ENCODE measurements at regions not wholly inside any gene's neighbourhood (a gene's known extent, or its start where the extent isn't known, plus 50 kb on each side); places are given as distances from the start of the nearest gene placed in this dataset.

DNA sequence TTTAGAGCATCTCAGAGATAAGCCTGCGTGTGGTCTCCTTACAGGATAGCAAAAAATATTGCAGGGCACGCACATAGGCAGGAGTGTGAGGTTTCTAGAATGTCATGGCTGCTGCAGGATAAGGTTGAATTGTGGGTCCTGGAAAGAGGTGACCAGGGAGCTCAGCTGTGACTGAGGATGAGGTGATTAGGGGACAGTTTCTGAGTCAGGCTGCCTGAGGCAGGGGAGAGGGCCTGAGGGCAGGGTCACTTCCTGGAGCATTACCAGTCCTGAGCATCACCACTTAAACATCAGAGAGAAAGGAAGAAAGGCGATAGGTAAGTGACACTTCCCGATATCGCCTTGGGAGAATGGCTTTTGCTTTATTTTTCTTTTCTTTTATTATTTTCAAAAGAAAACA is 813.8 kb downstream of the TUSC7 start:
- no peak for DNase-seq

DNA sequence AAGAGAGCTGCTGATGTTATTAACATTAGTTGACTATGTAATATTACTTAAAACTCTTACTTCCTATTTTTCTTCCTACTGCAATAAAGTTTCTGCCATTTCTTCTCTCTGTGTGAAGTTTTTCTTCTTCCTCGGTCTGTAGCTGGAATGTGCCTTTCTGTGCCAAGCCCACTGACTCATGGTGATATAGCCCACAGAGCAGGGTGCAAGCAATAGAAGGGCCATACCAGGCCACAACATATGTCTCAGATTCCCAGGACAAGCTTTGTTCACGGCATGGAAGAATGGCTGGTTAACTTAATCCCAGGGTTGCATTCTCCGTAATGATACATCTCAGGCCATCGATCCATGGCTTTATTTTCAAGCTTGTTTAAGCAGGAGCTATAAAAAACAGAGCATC is 815.3 kb downstream of the TUSC7 start:
- DNase-seq: no peak

DNA sequence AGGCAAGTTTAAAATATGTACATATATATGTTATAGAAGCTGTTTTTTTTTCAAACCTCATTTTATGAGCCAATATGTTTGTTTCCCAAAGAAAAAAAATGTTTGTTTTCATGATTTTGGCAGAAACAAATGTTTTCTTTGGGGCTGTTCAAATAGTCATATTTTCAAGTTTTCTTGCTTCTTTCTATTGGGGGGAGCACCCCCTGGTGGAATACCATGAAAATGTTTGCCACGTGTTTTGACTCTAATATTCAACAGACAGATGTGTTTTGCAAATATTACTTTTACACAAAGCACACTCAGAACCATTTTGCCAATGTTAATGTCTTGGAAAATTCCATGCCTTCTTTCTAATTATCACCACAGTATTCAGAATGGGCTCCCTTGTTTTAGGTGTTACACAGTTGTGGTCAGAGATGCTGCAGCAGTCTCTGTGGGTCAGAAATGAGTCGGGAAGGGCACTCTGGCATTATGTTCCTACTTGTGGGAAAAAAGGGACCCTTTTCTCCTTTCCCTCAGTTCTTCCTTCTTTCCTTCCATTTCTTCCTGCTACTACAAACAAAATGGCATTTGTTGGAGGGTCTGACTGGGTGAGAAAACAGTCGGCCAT is 817.0 kb downstream of the TUSC7 start:
- DNase-seq: no peak

DNA sequence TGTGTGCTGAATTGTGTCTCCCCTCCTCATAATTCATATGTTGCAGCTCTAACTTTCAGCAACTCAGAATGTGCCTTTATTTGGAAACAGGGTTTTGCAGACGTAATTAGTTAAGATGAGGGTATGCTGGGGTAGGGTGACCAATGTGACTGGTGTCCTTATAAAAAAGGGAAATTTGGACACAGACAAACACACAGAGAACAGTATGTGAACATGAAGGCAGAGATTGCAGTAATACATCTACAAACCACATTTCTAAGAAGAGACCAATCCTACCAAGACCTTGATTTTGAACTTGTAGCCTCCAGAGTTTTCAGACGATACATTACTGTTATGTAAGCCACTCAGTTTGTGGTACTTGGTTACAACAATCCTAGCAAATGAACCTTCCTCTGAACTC is 817.8 kb downstream of the TUSC7 start:
- DNase-seq: no peak

DNA sequence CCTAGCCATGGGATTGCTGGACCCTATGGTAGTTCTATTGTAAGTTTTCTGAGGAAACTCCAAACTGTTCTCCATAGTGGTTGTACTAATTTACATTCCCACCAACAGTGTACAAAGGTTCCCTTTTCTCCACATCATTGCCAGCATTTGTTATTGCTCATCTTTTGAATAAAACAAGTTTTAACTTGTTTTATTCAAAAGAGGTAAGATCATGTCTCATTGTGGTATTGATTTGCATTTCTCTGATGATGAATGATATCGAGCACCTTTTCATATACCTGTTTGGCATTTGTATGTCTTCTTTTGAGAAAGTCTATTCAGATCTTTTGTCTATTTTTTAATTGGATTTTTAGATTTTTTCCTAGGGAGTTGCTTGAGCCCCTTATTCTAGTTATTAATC is 819.1 kb downstream of the TUSC7 start:
- DNase-seq: no peak

DNA sequence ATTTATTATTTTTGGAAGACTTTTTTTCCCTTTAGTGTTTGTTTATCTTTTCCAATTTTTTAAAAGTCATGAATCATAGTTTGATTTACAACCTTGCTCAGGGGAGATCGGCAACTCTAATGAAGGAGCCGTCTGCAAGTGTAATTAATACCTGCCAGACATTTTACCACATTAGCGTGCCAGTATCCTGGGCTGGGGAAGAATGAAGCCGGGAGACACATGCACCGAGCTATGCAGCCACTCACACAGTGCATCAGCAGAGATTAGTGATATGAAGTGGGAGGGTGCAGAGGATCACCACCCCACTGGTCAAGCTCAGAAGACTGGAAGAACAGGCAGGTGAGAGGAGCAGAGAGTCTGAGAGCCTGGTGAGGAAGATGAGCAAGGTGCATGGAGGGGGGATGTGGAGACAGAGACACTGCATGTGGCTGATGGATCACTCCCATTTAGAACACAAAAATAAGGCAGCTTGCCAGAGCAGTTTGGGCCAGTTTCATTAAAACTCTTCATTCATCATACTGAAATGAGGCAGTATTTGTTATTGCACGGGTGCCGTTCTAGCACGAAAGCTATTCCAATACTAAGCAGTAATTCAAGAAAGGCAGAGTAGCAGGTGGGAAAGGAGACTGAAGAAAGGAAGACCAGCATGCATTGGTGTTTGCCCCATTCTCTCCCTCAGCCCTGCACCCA is 821.6 kb downstream of the TUSC7 start:
- no peak for DNase-seq

DNA sequence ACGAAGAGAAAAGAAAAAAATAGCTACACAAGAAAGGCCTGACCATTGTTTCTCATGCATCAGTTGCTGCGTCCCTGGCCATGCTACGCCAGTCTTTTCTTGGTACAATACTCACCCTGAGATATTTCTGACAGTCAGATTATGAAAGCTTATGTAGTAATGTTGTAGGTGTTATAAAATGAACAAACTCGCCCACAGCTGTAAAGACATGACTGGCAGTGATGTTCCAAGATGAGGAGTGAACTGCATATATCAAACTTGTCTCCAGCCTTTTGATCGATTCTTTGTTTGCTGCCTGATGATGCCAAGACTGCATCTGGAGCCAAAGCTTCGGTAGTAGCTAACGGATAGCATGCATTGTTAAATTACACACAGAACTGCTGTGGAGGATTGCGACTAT is 822.7 kb downstream of the TUSC7 start:
- no peak for DNase-seq

DNA sequence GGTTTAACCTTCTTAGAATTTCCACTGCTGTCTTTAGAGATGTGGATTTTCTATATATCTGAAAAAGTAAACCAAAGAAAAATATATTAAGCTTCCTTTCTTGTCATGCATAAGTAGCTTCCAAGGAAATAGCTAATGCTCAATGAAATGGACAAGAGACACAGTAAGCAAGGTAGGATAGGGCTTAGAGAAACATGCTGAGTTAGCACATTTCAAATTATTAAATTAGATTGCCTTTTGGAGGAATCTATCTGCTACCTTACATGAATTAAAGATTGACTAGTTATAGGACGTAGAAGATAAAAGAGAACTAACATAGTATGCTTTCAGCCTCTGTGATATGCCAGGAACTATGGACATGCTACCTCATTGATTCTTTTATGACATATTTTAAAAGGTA is 824.6 kb downstream of the TUSC7 start:
- DNase-seq: no peak

DNA sequence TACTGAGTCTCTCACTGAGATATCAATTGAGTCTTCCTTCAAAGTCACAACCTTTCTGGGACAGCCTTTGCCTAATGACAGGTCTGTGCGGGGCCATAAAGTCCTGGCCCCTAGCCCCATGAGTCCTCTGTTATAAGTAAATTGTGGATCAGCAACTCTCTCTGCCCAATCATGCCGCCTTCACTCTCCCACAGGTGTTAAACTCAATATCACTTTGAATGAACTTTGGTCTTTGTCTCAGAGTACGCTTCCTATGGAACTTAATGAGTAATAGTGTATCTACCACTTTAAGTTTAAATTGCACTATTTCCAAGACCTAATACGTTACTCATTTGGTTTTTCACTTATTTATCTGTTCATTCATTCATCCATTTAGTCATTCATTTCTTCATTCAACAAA is 826.4 kb downstream of the TUSC7 start:
- DNase-seq: no peak

DNA sequence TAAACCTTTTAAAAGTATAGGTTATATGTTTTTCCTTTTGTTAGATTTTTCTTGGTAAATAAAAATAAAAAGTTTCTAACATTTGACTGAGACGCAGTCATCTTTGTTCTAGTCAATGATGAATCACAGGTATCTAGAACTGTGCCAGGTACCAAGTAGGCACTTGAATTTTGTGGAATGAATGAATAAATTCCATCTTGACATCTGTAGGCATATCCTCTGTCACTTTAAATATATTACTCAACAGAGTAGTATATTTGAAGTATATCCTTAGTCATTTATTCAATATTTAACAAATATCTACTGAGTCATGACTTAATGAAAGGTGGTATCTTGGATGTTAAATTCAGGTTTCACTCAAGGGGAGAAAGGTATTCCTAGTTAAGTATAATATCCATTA is 828.4 kb downstream of the TUSC7 start:
- no peak for DNase-seq

DNA sequence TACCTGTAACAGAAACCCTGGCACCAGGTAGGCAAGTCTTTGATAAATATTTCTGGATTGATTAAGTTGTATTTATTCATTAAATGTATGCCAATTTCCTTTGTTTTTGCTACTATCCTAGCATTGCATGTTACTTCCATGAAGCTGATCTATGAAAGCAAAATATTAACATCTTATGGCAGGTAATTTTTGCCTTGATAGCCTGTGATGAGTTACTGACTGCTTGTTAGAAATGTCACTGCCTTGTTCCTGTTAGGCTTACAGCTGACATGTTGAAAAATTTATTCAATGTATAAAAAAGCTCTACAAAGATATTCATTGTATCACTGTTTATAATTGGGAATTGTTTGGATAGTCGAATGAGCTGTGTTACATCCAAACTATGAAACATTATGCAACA is 830.1 kb downstream of the TUSC7 start:
- DNase-seq: no peak

DNA sequence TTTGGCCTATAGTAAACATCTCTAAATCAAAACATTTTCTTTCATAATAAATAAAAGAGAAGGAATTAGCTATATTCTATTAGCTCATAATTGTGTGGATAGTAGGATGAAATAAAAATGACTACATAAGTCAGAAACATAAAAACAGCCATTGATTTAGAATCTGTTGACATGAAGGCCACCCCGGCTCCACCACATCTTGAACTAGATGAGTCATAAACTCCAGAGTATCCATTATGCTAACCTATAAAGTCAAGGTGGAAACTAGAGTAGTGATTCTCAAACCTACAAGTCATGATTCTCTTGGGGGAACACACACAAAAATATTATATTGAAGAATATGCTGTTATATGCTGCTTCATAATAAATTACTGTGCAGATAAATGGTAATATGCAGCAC is 831.0 kb downstream of the TUSC7 start:
- no peak for DNase-seq

DNA sequence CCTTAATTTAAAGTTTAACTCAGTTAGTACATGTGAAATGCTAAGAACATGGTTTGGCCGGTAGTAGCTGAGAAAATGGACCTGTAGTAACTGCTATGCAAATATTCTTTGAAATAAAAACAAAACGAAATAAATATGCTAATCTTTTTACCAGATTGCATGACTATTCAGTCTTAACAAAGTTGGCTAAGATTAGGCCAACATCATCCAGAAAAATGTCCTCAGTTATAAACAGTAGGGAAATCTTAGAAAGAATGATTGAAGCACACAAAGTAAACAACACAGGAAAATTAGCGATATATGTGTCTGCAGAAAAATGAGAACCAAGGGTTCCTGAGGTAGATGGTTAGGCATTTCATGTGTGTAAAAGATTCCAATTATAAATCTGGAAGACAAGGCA is 832.1 kb downstream of the TUSC7 start:
- no peak for DNase-seq

DNA sequence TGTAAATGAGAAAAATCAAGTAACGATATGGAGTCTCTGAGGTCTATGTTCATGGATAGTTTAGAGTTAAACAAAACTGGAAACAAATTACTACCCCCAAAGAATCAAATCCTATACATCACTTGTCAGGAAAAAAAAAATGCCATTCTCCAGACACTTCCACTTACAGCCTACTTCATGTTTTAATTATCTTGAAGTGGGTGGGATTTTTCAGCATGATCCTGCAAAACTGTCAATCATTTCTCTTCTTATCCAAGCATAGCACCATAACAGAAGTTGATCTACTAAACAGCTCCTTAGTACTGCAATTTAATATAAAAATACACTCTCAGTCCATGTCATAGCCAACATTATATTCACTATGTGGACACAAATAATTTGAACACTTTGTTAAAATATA is 833.9 kb downstream of the TUSC7 start:
- no peak for DNase-seq

DNA sequence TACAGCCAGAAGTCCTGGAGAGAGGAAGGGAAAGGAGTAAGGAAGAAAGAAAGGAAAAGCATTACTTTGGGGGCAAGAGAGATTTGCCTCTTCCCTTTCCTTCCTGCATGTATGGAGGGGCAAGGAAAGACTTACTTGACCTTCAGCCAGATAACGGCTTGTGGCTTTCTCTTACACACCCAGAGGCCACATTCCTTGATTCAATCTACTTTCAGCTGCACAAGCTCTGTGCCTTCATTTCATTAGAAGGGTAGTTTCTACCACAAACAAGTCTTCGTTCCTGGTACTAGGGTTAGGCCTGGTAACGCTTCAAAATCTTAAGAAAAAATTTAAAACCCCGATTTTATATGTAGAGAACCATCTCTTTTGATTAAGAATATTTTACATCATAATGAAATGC is 835.9 kb downstream of the TUSC7 start:
- no peak for DNase-seq

DNA sequence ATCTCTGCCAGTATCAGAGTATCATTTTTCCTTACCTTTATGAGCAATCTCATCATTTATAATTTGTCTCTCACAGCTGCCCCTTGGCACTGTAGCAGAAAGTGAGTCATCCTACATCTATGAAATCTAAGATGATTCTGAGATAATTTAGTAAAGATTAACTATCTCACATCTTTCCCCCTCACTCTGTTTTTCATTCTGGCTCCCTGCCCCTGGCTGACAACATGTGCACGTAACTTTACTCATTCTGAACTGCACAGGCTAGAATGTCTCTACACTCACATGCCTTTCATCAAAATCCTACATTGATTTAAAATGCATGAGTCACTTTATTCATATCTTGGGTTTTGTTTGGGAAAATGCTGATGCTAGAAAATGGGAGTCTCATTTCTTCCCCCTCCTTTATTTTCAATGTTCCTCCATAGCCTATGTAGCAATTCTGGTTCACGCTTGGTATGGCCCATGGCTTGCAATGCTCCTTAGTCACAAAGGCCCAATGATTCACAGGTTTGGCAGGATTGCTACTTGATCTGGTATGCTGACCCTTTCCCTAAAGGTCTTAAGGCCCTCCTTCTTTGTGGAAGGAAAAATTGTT is 838.5 kb downstream of the TUSC7 start:
- no peak for DNase-seq

DNA sequence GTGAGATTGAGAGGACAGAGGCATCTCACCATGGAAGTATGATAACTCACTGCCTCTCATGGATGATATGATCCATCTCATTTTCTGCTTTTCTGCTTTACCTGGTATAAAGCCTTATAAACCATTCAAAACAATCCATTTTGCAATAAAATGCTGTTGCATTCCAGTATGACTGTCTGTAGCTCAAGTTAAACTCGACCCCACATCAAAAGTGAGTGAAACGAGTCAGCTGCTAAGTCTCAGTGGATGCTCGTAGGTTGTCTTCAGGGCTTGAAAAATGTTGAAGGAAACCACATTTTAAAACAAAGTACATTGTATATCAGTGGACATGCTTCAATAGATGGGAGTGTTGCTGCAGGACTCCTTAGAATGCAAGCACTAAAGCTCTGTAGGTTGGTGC is 839.0 kb downstream of the TUSC7 start:
- no peak for DNase-seq

DNA sequence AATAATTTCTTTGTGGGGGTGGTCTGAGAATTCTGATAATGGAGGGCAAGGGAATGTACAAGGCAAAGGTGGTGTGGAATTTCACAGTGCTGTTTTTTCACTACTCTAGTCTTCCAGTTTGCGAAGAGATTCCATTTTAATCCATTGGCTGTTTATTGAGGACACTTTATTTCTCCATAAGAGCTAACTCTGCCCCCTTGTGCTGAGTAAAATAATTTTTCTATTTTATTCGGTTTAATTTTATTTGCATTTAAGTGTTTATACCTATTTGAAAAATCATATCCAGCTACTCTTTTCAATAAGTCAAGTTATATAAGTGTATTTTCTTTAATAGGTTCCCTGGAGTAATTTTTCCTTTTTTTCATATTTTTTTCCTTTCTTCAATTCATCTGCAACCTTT is 840.1 kb downstream of the TUSC7 start:
- no peak for DNase-seq

DNA sequence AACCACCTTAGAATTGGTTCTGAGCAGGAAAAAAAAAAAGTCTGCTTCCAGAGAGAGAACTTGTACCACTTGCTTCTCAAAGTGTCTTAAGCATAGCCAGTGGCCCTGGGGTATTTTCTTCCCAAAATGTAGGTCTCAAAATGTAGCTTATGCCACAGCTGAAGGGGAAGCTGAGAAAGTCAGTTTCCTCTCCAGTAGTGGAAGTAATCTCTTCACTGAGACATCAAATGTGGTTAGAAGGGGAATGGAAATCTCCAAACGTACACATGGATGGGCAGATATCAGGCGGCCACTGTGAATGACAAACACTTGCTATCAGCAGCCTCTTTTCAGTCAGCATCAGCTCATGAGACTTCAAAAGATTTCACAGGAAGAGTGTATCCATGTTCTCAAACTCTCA is 841.2 kb downstream of the TUSC7 start:
- no peak for DNase-seq

DNA sequence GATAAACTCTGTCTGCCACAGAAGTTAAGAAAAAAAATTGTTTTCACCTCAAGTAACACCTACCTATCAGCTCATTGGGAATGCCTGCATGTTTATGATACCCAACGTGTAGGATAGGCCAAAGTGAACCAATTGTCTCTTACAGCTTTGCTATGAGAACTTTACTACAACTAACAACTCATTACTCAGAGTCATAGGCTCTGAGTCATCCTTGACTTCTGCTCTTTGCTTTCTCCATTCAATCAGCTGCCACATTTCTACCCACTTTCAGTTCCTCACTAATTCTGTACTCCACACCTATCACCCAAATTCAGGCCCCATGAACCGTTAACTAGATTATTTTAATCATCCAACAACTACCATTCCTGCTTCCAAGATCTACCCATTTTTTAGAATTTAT is 843.9 kb downstream of the TUSC7 start:
- DNase-seq: no peak

DNA sequence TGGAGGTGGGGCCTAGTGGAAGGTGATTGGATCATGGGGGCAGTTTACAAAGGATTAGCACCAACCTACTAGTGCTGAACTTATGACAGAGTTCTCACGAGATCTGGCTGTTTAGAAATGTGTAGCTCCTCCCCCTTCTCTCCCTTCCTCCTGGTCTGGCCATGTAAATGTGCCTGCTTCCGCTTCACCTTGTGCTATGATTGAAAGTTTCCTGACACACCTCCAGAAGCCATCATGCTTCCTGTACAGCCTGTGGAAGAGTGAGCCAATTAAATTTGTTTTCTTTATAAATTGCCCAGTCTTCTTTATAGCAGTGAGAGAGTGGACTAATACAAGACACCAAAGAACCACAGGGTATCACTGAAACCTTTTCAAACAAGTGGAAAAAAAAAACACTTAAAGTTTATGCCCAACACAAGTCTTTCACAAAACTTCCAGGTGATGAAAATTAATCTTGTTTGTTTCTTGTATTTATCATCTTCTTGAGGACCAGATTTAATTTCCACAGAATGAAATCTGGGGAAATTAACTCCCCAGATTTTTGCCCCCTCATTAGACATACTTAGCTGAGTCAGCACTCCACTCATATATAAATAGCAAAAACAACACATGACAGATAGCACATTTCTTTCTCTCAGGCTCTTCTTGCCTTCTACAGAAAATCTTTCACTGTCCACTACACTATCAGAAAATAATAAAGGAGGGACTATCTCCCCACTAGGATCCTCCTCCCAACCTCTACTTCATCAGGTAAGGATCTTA is 847.2 kb downstream of the TUSC7 start:
- DNase-seq: no peak

DNA sequence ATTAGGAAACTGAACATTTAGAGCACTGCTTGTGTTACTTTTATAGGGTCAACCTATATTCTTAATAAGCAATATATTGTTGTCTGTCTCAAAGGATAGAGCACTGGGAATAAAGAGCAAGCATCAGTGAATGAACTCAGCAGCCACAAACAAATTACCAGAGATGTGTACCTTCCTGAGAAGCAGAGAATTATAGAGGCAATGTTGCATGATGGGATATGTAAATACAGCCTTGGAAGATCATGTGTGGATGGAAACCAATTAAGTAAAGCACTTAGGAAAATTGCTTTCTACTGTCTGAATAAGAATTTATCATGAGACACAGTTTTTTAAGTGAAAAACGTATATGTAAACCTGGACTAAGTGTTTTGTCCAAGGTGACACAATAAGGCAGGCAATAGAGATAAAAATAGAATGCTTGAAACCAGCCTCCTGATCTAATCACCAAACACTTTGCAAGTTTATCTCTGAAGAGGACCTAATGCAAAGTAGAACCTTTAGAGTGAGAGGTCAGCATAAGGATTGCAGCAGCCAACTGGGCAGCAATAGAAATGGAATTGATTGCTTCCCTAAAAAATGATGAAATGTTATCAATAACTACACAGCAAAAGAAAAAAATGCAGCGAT is 848.0 kb downstream of the TUSC7 start:
- no peak for DNase-seq

DNA sequence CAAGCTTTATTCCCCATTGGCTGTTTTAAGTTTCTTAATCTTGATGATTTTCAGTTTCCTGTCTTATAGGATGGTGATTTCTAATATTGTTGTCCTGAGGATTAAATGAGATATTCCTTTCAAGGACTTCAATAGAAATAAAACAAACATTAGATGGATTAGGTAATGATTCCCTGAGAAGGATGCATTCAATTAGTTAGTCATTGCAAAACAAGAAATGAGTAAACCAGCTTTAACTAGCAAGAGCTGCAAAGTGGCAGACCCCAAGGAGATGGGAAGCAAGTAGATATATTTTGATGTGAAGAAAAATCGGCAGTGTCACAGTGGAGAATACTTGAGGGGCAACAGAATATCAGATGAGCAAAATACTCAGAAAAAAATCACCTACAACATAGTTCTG is 849.1 kb downstream of the TUSC7 start:
- no peak for DNase-seq

All from left kidney (tissue), 1 donor.